ENCODE measurements at regions not wholly inside any gene's neighbourhood (a gene's known extent, or its start where the extent isn't known, plus 50 kb on each side); places are given as distances from the start of the nearest gene placed in this dataset.

- no peaks in the 10 kb centered on the region for H3K9me2 ChIP-seq (ENCODE audit: insufficient read depth, low read length)
Measured at GRCh38 chr3:177905173-177906125, 630.8 kb upstream of the KCNMB2 start.

GRCh38 chr3:177906126-177906511, 630.1 kb upstream of the KCNMB2 start:
- Histone ChIP-seq H3K36me3 (ENCODE audit: insufficient read depth, low read length) (no peaks in the 10 kb centered on the region), H4K20me1 (ENCODE audit: insufficient read depth) (no peaks in the 10 kb centered on the region), H3K27ac (ENCODE audit: low read length) (peak overlapping the region; percentile 3), H3F3A (ENCODE audit: insufficient read depth, low read length, poor library complexity, severe bottlenecking) (no peaks in the 10 kb centered on the region), H3K9me2 (ENCODE audit: insufficient read depth, low read length) (no peaks in the 10 kb centered on the region), H3K4me3 (ENCODE audit: low read length) (no peak overlapping the region), H3K79me2 (replicated peaks; ENCODE audit: insufficient read depth, low read length) (no peaks in the 10 kb centered on the region), H3K9me3 (ENCODE audit: low read length) (no peaks in the 10 kb centered on the region), H3K27me3 (ENCODE audit: insufficient read depth, low read depth, low read length) (no peaks in the 10 kb centered on the region), H3K9ac (ENCODE audit: low read length) (no peak overlapping the region), H3K4me2 (ENCODE audit: low read length) (no peak overlapping the region), H2AFZ (ENCODE audit: low read depth, low read length) (no peak overlapping the region)
- TF ChIP-seq REST (IDR thresholded peaks at IDR 0.05; ENCODE audit: borderline replicate concordance) (no peak), CTCF (IDR thresholded peaks at IDR 0.05; ENCODE audit: poor library complexity, severe bottlenecking) (no peak), SMC3 (conservative IDR thresholded peaks at IDR 0.05; ENCODE audit: poor library complexity) (no peak), EZH2 (IDR thresholded peaks at IDR 0.05; ENCODE audit: borderline replicate concordance, insufficient read depth, low read length, poor library complexity, severe bottlenecking) (no peak), EP300 (conservative IDR thresholded peaks at IDR 0.05; ENCODE audit: poor library complexity, severe bottlenecking) (no peak), MXI1 (conservative IDR thresholded peaks at IDR 0.05; ENCODE audit: poor library complexity, severe bottlenecking) (no peak), TAF1 (IDR thresholded peaks at IDR 0.05; ENCODE audit: low read depth) (no peak), RAD21 (conservative IDR thresholded peaks at IDR 0.05) (no peak), POLR2AphosphoS5 (IDR thresholded peaks at IDR 0.05) (no peak)

More at GRCh38 chr3:177905173-177906125, 630.8 kb upstream of the KCNMB2 start:
- Histone ChIP-seq H3K4me2 (ENCODE audit: low read length) (no peak overlapping the region), H3F3A (ENCODE audit: insufficient read depth, low read length, poor library complexity, severe bottlenecking) (no peaks in the 10 kb centered on the region), H3K79me2 (replicated peaks; ENCODE audit: insufficient read depth, low read length) (no peaks in the 10 kb centered on the region), H3K9me3 (ENCODE audit: low read length) (no peaks in the 10 kb centered on the region), H2AFZ (ENCODE audit: low read depth, low read length) (no peak overlapping the region), H4K20me1 (ENCODE audit: insufficient read depth) (no peaks in the 10 kb centered on the region), H3K9ac (ENCODE audit: low read length) (no peak overlapping the region), H3K27me3 (ENCODE audit: insufficient read depth, low read depth, low read length) (no peaks in the 10 kb centered on the region), H3K4me3 (ENCODE audit: low read length) (no peak overlapping the region), H3K36me3 (ENCODE audit: insufficient read depth, low read length) (no peaks in the 10 kb centered on the region), H3K27ac (ENCODE audit: low read length) (peak overlapping the region; percentile 3)
- TF ChIP-seq CTCF (IDR thresholded peaks at IDR 0.05; ENCODE audit: poor library complexity, severe bottlenecking) (no peak), SMC3 (conservative IDR thresholded peaks at IDR 0.05; ENCODE audit: poor library complexity) (no peak), EZH2 (IDR thresholded peaks at IDR 0.05; ENCODE audit: borderline replicate concordance, insufficient read depth, low read length, poor library complexity, severe bottlenecking) (no peak), RAD21 (conservative IDR thresholded peaks at IDR 0.05) (no peak), MXI1 (conservative IDR thresholded peaks at IDR 0.05; ENCODE audit: poor library complexity, severe bottlenecking) (no peak), TAF1 (IDR thresholded peaks at IDR 0.05; ENCODE audit: low read depth) (no peak), POLR2AphosphoS5 (IDR thresholded peaks at IDR 0.05) (no peak)

Data from neural cell (in vitro differentiated cells).